IMR-90 (cell line): ENCODE measurements at regions not wholly inside any gene's neighbourhood (a gene's known extent, or its start where the extent isn't known, plus 50 kb on each side); places are given as distances from the start of the nearest gene placed in this dataset.

Experiments
- ATAC-seq: fragments of 200-7000 bp; cut with Tn5 transposase; 2 replicates; pipeline ENCODE4 v1.9.1; 2020; ENCODE audit warnings: low read depth, mild to moderate bottlenecking, moderate library complexity
- BruUV-seq: library from RNA; stranded (reverse); fragments of 400-500 nt; replicated peaks from 2 replicates; lab custom pipeline; 2021; lab: Mats Ljungman, UMichigan
- CTCF ChIA-PET: fragments of 300-600 bp; formaldehyde crosslinking; extraction: SDS; loops from one replicate; lab custom pipeline; 2021; ENCODE audit warnings: antibody characterized with exemption; lab: Yijun Ruan, JAX
- POLR2A ChIA-PET: fragments of 300-600 bp; sonication (Branson Sonifier 250); formaldehyde crosslinking; loops from one replicate; lab custom pipeline; 2022; ENCODE audit warnings: antibody characterized with exemption; ENCODE audit not compliant: unreplicated experiment; lab: Charles Lee
- DNase-seq: peaks from one replicate; pipeline ENCODE4 v3.0.0; 2013
- H2AFZ ChIP-seq: replicated peaks from 2 replicates; pipeline ENCODE3; 2013; ENCODE audit warnings: low read length, mild to moderate bottlenecking; ENCODE audit not compliant: poor library complexity
- H2AK5ac ChIP-seq: 2 replicates; pipeline ENCODE4 v1.6.1; 2013; ENCODE audit warnings: low read depth, low read length, inconsistent platforms
- H2AK9ac ChIP-seq: replicated peaks from 2 replicates; pipeline ENCODE3; 2013; ENCODE audit warnings: mild to moderate bottlenecking, low read depth, low read length, moderate library complexity; ENCODE audit not compliant: poor library complexity
- H2BK120ac ChIP-seq: 2 replicates; pipeline ENCODE4 v1.6.1; 2013; ENCODE audit warnings: low read depth, low read length, inconsistent platforms
- H2BK15ac ChIP-seq: 3 replicates; pipeline ENCODE4 v1.6.1; 2013; ENCODE audit warnings: low read depth, low read length, inconsistent platforms
- H2BK20ac ChIP-seq: 2 replicates; pipeline ENCODE4 v1.6.1; 2013; ENCODE audit warnings: low read depth, mild to moderate bottlenecking, inconsistent platforms, low read length, moderate library complexity
- H2BK5ac ChIP-seq: 2 replicates; pipeline ENCODE4 v1.6.1; 2013; ENCODE audit warnings: mild to moderate bottlenecking, low read depth, low read length, inconsistent platforms; ENCODE audit not compliant: poor library complexity, severe bottlenecking
- H3K14ac ChIP-seq: replicated peaks from 2 replicates; pipeline ENCODE4 v1.6.1; 2013; ENCODE audit warnings: low read depth, low read length, inconsistent platforms
- H3K18ac ChIP-seq: 2 replicates; pipeline ENCODE4 v1.6.1; 2013; ENCODE audit warnings: low read depth, low read length, control low read depth
- H3K23ac ChIP-seq: 2 replicates; pipeline ENCODE4 v1.6.1; 2013; ENCODE audit warnings: low read depth, low read length, inconsistent platforms
- H3K27ac ChIP-seq: 2 replicates; pipeline ENCODE4 v1.5.1; 2013; ENCODE audit warnings: mild to moderate bottlenecking, control low read depth, low read length; ENCODE audit not compliant: insufficient read depth
- H3K27me3 ChIP-seq: 2 replicates; pipeline ENCODE4 v1.6.1; 2013; ENCODE audit warnings: low read length; ENCODE audit not compliant: control insufficient read depth, insufficient read depth
- H3K36me3 ChIP-seq: 2 replicates; pipeline ENCODE4 v1.6.1; 2013; ENCODE audit warnings: low read length, mixed read lengths; ENCODE audit not compliant: control insufficient read depth, insufficient read depth
- H3K4ac ChIP-seq: 2 replicates; pipeline ENCODE4 v1.6.1; 2013; ENCODE audit warnings: low read depth, low read length, inconsistent platforms
- H3K4me1 ChIP-seq: 2 replicates; pipeline ENCODE4 v1.6.1; 2013; ENCODE audit warnings: low read length, mixed read lengths; ENCODE audit not compliant: control insufficient read depth, insufficient read depth
- H3K4me2 ChIP-seq: 2 replicates; pipeline ENCODE4 v1.6.1; 2013; ENCODE audit warnings: low read depth, mild to moderate bottlenecking, control low read depth, low read length, moderate library complexity
- H3K4me3 ChIP-seq: 2 replicates; pipeline ENCODE4 v1.5.1; 2013; ENCODE audit warnings: low read depth, mild to moderate bottlenecking, control low read depth, low read length, moderate library complexity; ENCODE audit not compliant: insufficient read depth
- H3K56ac ChIP-seq: 2 replicates; pipeline ENCODE4 v1.6.1; 2013; ENCODE audit warnings: low read length, inconsistent platforms; ENCODE audit not compliant: insufficient read depth; ENCODE audit errors: extremely low read depth
- H3K79me1 ChIP-seq, 2 experiments: 2 replicates each; pipeline ENCODE4 v1.6.1; 2013; ENCODE audit warnings: low read length in 2 of 2, inconsistent platforms in 1 of 2, low read depth in 1 of 2
- H3K9ac ChIP-seq: 2 replicates; pipeline ENCODE4 v1.6.1; 2013; ENCODE audit warnings: low read depth, low read length, control low read depth
- H3K9me1 ChIP-seq: 2 replicates; pipeline ENCODE4 v1.6.1; 2013; ENCODE audit warnings: low read length, inconsistent platforms; ENCODE audit not compliant: insufficient read depth
- H3K9me3 ChIP-seq: 2 replicates; pipeline ENCODE4 v1.6.1; 2013; ENCODE audit warnings: low read length; ENCODE audit not compliant: control insufficient read depth, insufficient read depth
- H4K20me1 ChIP-seq: 2 replicates; pipeline ENCODE4 v1.6.1; 2013; ENCODE audit warnings: low read length, inconsistent platforms; ENCODE audit not compliant: insufficient read depth
- H4K5ac ChIP-seq: 2 replicates; pipeline ENCODE4 v1.6.1; 2013; ENCODE audit warnings: mild to moderate bottlenecking, low read depth, low read length, control low read depth
- H4K8ac ChIP-seq, 2 experiments: 2 replicates each; pipeline ENCODE4 v1.6.1; 2013; ENCODE audit warnings: low read depth in 2 of 2, low read length in 2 of 2, control low read depth in 1 of 2, inconsistent platforms in 1 of 2
- H4K91ac ChIP-seq: 2 replicates; pipeline ENCODE4 v1.6.1; 2013; ENCODE audit warnings: low read depth, low read length, inconsistent platforms; ENCODE audit not compliant: insufficient read depth
- FOS ChIP-seq: fragments of 150-350 bp; IDR thresholded peaks from 2 replicates; pipeline ENCODE4 v1.6.1; 2016; ENCODE audit warnings: low read depth, low read length
- dilution Hi-C: fragments of 300-500 bp; cut with HindIII; formaldehyde crosslinking; loops from one replicate; pipeline ENCODE4 v1.14.3; 2018; ENCODE audit warnings: low sequenced_read_pairs; ENCODE audit not compliant: unreplicated experiment
- in situ Hi-C: fragments of 300-500 bp; cut with MboI; formaldehyde crosslinking; loops from 3 replicates; pipeline ENCODE4 v1.14.3; 2019; ENCODE audit warnings: low sequenced_read_pairs, inconsistent platforms, mixed read lengths
- intact Hi-C: fragments of 100-400 bp; cut with micrococcal nuclease; formaldehyde crosslinking; loops from 2 replicates; pipeline ENCODE4 v1.10.0; 2022

GRCh38 chr2:143856978-143857377 lies 662.9 kb downstream of the ZEB2 start:
- Histone ChIP-seq H3K79me1 (no peaks in the 10 kb centered on the region), H4K5ac (no peak overlapping the region), H3K56ac (no peak overlapping the region), H3K18ac (no peak overlapping the region), H3K14ac (no peak overlapping the region), H2AK5ac (no peak overlapping the region), H3K27me3 (no peaks in the 10 kb centered on the region), H3K23ac (no peak overlapping the region), H3K9ac (no peak overlapping the region), H2AFZ (peak overlapping the region; percentile 8), H2BK5ac (no peak overlapping the region), H2BK120ac (no peak overlapping the region), H3K9me1 (peaks cover 8% of the 10 kb centered on the region; the same call in 1 of the 2 replicates), H2BK15ac (no peak overlapping the region), H3K9me3 (no peaks in the 10 kb centered on the region), H3K27ac (no peak overlapping the region), H3K4me2 (no peak overlapping the region), H4K20me1 (no peaks in the 10 kb centered on the region), H3K4me1 (no peaks in the 10 kb centered on the region), H2AK9ac (no peak overlapping the region), H4K91ac (no peak overlapping the region), H3K36me3 (no peaks in the 10 kb centered on the region), H4K8ac (no peak overlapping the region), H3K4ac (no peak overlapping the region), H2BK20ac (no peak overlapping the region), H3K4me3 (no peak overlapping the region)
- POLR2A ChIA-PET, result interaction anchor here (0.6 kb wide), 1 partner anchor 409 kb away, joined by 3 read pairs; no protein-coding TSS in a partner anchor
- CTCF ChIA-PET, result no interaction called here
- dilution Hi-C loops (no loop called here), in situ Hi-C loops (no loop called here), intact Hi-C loops (no loop called here)
- peak; percentile 48 for DNase-seq
- peak; percentile 71 for ATAC-seq
- BruUV-seq, result no TSS peak
- no peak for TF ChIP-seq FOS
